IMR-90 (cell line): ENCODE measurements at regions not wholly inside any gene's neighbourhood (a gene's known extent, or its start where the extent isn't known, plus 50 kb on each side); places are given as distances from the start of the nearest gene placed in this dataset.

Source experiments
- CEBPB ChIP-seq: IDR thresholded peaks from 2 replicates; pipeline ENCODE4 v1.6.1; 2012; ENCODE audit warnings: low read depth, low read length, improper control_type of control experiment
- CHD1 ChIP-seq: IDR thresholded peaks from 2 replicates; pipeline ENCODE4 v1.6.1; 2012; ENCODE audit warnings: low read depth, low read length, improper control_type of control experiment
- MAFK ChIP-seq: IDR thresholded peaks from 2 replicates; pipeline ENCODE4 v1.6.1; 2012; ENCODE audit warnings: low read depth, low read length, improper control_type of control experiment
- MAZ ChIP-seq: IDR thresholded peaks from 2 replicates; pipeline ENCODE4 v1.6.1; 2012; ENCODE audit warnings: low read depth, mild to moderate bottlenecking, low read length, improper control_type of control experiment, moderate library complexity, borderline replicate concordance
- MXI1 ChIP-seq: IDR thresholded peaks from 2 replicates; pipeline ENCODE4 v1.6.1; 2012; ENCODE audit warnings: low read depth, mild to moderate bottlenecking, low read length, moderate library complexity, borderline replicate concordance
- NFE2L2 ChIP-seq: fragments of 150-350 bp; IDR thresholded peaks from 2 replicates; pipeline ENCODE4 v1.6.1; 2016; ENCODE audit warnings: low read depth, mild to moderate bottlenecking, low read length
- POLR2A ChIP-seq: IDR thresholded peaks from 2 replicates; pipeline ENCODE4 v1.6.1; 2012; ENCODE audit warnings: mild to moderate bottlenecking, low read depth, low read length
- RAD21 ChIP-seq: IDR thresholded peaks from 2 replicates; pipeline ENCODE4 v1.6.1; 2012; ENCODE audit warnings: low read length, improper control_type of control experiment
- RCOR1 ChIP-seq: IDR thresholded peaks from 2 replicates; pipeline ENCODE4 v1.6.1; 2012; ENCODE audit warnings: mild to moderate bottlenecking, low read length, improper control_type of control experiment; ENCODE audit not compliant: insufficient replicate concordance
- RFX5 ChIP-seq: IDR thresholded peaks from 2 replicates; pipeline ENCODE4 v1.8.0; 2012; ENCODE audit warnings: low read depth, mild to moderate bottlenecking, low read length, moderate library complexity
- SMC3 ChIP-seq: fragments of 150-350 bp; IDR thresholded peaks from 2 replicates; pipeline ENCODE4 v1.6.1; 2016; ENCODE audit warnings: low read depth, mild to moderate bottlenecking, antibody characterized with exemption, low read length, moderate library complexity
- TF ChIP-seq, protein P1 (sequence below): fragments of 150-350 bp; IDR thresholded peaks from 2 replicates; pipeline ENCODE4 v1.6.1; 2017; ENCODE audit warnings: mild to moderate bottlenecking, antibody characterized with exemption, low read length, low read depth
- TF ChIP-seq, protein P2 (sequence below): conservative IDR thresholded peaks from 2 replicates; pipeline ENCODE4 v1.5.1; 2012; ENCODE audit warnings: mild to moderate bottlenecking, low read depth, low read length, improper control_type of control experiment
- TF ChIP-seq, protein P3 (sequence below): fragments of 150-350 bp; IDR thresholded peaks from 2 replicates; pipeline ENCODE4 v1.6.1; 2016; ENCODE audit warnings: low read depth, mild to moderate bottlenecking, low read length, moderate library complexity, borderline replicate concordance

DNA sequence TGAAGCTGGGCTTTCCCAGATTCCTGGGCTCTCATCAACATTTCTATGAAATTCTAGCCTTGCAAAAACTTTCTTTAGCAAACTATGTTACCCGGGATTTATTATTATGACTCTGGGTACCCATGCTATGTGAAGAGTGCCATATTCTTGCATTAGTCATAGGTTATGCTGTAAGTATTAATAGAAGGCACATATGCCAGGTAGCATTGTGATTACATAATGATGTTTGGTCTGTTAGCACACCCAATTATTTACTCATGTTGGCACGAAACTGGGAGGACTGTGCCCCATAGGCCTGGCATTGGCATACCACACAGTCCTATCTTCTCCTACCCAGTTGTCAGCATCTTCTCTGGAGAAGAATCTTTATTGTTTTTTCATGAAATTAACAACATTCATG lies 171.0 kb downstream of the SLC4A3 start:
- no peak for TF ChIP-seq CEBPB
- TF ChIP-seq, protein P1, sequence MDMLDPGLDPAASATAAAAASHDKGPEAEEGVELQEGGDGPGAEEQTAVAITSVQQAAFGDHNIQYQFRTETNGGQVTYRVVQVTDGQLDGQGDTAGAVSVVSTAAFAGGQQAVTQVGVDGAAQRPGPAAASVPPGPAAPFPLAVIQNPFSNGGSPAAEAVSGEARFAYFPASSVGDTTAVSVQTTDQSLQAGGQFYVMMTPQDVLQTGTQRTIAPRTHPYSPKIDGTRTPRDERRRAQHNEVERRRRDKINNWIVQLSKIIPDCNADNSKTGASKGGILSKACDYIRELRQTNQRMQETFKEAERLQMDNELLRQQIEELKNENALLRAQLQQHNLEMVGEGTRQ: no peak
- TF ChIP-seq, protein P2, sequence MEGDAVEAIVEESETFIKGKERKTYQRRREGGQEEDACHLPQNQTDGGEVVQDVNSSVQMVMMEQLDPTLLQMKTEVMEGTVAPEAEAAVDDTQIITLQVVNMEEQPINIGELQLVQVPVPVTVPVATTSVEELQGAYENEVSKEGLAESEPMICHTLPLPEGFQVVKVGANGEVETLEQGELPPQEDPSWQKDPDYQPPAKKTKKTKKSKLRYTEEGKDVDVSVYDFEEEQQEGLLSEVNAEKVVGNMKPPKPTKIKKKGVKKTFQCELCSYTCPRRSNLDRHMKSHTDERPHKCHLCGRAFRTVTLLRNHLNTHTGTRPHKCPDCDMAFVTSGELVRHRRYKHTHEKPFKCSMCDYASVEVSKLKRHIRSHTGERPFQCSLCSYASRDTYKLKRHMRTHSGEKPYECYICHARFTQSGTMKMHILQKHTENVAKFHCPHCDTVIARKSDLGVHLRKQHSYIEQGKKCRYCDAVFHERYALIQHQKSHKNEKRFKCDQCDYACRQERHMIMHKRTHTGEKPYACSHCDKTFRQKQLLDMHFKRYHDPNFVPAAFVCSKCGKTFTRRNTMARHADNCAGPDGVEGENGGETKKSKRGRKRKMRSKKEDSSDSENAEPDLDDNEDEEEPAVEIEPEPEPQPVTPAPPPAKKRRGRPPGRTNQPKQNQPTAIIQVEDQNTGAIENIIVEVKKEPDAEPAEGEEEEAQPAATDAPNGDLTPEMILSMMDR: no peak
- TF ChIP-seq MXI1: no peak
- TF ChIP-seq POLR2A: no peak
- TF ChIP-seq SMC3: no peak
- no peak for TF ChIP-seq RFX5
- no peak for TF ChIP-seq RCOR1
- TF ChIP-seq RAD21: no peak
- no peak for TF ChIP-seq NFE2L2
- TF ChIP-seq CHD1: no peak
- TF ChIP-seq MAZ: no peak
- no peak for TF ChIP-seq MAFK
- TF ChIP-seq, protein P3, sequence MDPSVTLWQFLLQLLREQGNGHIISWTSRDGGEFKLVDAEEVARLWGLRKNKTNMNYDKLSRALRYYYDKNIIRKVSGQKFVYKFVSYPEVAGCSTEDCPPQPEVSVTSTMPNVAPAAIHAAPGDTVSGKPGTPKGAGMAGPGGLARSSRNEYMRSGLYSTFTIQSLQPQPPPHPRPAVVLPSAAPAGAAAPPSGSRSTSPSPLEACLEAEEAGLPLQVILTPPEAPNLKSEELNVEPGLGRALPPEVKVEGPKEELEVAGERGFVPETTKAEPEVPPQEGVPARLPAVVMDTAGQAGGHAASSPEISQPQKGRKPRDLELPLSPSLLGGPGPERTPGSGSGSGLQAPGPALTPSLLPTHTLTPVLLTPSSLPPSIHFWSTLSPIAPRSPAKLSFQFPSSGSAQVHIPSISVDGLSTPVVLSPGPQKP: no peak
